Ishikawa (cell line): ENCODE measurements at regions not wholly inside any gene's neighbourhood (a gene's known extent, or its start where the extent isn't known, plus 50 kb on each side); places are given as distances from the start of the nearest gene placed in this dataset.

Experiments used
- EP300 ChIP-seq: IDR thresholded peaks from 2 replicates; pipeline ENCODE4 v1.6.1; 2012; ENCODE audit warnings: borderline replicate concordance
- YY1 ChIP-seq: IDR thresholded peaks from 2 replicates; pipeline ENCODE4 v1.6.1; 2012; ENCODE audit warnings: low read depth

GRCh38 chr20:20782755-20783154, 70.3 kb upstream of the RALGAPA2 start:
- TF ChIP-seq YY1 = no peak
- no peak for TF ChIP-seq EP300
